Stimulated activated CD4-positive, alpha-beta T cell treated with anti-CD3 and anti-CD28 coated beads, Interleukin-2, amount 100 ng/mL, for 24 hours (primary cell): ENCODE measurements at regions not wholly inside any gene's neighbourhood (a gene's known extent, or its start where the extent isn't known, plus 50 kb on each side); places are given as distances from the start of the nearest gene placed in this dataset.
"Not testable (repeated sequence)": the region's sequence is repeated elsewhere in the genome, so short reads cannot be mapped to it uniquely, and the experiment has no call there.

Experiments used
- DNase-seq, 2 donors: peaks; one replicate each; pipeline ENCODE4 v3.0.0-alpha.2; 2020

- no peak for DNase-seq
These were observed 1093.9 kb downstream of the CBLN2 start for GRCh38 chr18:71450257-71450656.

- DNase-seq: no peak
These were observed 1100.2 kb downstream of the CBLN2 start for GRCh38 chr18:71443706-71444480.

GRCh38 chr18:71442731-71443141, 1101.4 kb downstream of the CBLN2 start:
- DNase-seq: no peak

- no peak for DNase-seq
These were observed 1103.0 kb downstream of the CBLN2 start for GRCh38 chr18:71441156-71441555.

GRCh38 chr18:71437511-71437910, 1106.6 kb downstream of the CBLN2 start:
- no peak for DNase-seq

- no peak for DNase-seq
These were observed 1110.8 kb downstream of the CBLN2 start for GRCh38 chr18:71433373-71433772.

GRCh38 chr18:71431689-71432088, 1112.5 kb downstream of the CBLN2 start:
- no peak for DNase-seq

- no peak for DNase-seq
These were observed 1113.0 kb downstream of the CBLN2 start for GRCh38 chr18:71431171-71431570.

DNA sequence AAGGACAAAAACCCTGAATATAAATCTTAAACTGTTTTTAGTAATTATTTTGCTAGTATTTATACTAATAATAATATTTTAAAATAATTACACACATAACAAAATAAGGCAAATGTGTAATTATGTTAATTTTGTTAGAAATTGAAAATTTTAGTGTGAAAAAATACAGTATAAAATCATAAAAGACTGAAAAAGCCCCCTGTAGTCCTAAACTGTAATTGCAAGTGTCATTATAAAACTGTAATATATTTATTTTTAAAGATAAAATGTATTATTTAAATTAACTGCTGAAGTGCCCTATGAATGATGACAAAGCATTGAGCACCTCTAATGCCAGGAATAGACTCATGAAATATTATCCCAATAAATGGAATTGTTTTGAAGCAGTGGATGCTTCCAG, 1117.7 kb downstream of the CBLN2 start:
- no peak for DNase-seq

GRCh38 chr18:71405169-71405809, 1116.4 kb downstream of the SOCS6 start:
- no peak for DNase-seq

GRCh38 chr18:71403501-71403900, 1114.7 kb downstream of the SOCS6 start:
- no peak for DNase-seq

DNA sequence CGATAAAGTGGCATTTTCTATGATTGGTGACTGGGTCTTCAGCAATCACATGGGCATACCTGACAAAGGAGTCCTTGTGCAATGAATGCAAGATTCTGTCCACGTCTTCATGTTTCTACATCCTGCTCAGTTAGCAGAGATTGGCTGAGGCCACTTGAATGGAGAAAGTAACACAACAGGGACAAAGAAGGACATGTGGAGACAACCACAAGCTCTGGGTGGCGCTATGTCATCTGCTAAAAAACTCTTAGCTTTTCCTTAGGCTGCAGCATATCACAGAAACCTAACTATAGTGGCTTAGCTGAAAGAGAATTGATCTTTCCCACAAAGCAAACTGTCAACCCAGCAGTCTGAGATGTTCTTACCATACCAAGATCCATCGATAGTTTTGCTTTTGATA, 1109.7 kb downstream of the SOCS6 start:
- no peak for DNase-seq

- DNase-seq: no peak
These were observed 1099.3 kb downstream of the SOCS6 start for GRCh38 chr18:71388148-71388547.

- no peak for DNase-seq
These were observed 1085.6 kb downstream of the SOCS6 start for GRCh38 chr18:71374294-71375000.

GRCh38 chr18:71371951-71372605, 1083.2 kb downstream of the SOCS6 start:
- DNase-seq: no peak

DNA sequence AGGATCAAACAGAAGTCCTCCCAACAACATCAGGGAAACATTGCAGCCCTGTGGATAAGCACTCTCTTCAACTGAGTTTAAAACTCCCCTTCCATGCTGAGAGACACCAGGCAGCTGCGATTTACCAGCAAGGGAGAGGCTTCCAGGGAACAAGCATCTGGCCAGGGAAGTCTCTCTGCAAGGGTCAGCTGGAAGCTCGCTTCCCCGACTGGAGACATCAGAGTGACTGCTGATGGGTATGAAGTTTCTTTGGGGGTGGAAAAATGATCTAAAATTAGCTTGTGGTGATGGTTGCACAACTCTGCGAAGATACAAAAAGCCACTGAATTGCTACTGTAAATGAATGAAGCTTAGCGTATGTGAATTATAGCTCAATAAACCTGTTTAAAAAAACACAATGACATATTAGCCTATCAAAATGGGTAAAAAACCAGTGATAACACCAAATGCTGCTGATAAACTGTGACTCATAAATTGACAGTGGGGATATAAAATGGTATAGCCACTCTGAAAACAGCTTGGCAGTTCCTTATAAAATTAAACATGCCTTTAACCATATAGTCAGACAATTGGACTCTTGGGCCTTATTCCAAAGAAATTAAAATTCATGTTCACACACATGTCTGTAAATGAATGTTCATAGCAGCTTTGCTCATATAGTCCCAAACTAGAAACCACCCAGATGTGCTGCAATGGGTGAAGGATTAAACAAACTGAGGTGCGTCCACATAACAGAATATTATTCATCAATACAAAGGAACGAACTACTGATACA, 1082.0 kb downstream of the SOCS6 start:
- DNase-seq: no peak

DNA sequence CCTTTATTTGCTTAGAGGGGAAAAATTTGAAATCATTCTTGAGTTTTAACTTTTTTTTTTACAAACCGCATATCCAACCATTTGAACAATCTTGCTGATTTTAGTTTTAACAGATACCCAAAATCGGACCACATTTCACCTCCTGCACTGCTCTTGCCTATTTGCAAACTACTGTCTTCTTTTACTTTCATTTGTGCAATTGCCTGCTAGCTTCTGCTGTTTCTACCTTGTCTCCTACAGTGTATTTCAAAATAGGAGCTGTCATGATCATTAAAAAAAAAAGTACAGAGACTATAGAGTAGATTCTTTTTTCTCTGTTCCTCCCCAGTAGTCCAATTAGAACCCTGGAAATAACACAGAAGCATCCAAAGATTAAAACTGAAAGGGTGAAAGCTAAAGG, 1081.2 kb downstream of the SOCS6 start:
- no peak for DNase-seq

GRCh38 chr18:71362140-71362539, 1073.3 kb downstream of the SOCS6 start:
- DNase-seq: no peak

GRCh38 chr18:71355599-71355998, 1066.8 kb downstream of the SOCS6 start:
- not testable (repeated sequence) for DNase-seq

GRCh38 chr18:71352618-71353017, 1063.8 kb downstream of the SOCS6 start:
- DNase-seq: no peak

DNA sequence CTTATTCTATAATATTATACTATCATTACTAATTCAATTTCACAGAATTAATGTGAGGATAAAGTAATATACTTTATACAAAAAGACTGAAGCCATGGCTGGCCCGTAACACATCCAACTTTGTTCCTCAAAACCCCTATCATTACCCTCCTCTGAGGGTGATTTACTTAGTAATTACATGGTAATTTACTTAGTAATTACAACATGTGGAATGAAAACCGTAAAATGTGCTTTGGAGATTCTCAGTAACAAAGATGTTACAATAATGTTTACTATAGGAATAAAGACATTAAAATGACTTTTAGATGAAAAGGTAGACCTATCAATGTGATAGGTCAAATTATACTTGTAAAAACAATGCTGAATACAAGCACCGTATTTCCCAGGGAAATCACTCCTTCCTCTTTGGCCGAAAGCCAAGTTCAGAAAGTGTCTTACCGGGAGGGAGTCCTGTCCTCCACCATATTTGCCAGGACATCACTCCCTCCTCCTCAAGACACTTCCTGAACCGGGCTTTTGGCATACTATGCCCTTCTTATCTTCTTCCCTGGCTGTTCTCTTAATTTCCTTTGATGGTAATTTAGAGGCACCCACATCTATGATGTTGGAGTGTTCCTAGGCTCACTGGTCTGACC, 1047.8 kb downstream of the SOCS6 start:
- DNase-seq: no peak

- no peak for DNase-seq
These were observed 1040.7 kb downstream of the SOCS6 start for GRCh38 chr18:71329563-71329962.
